H9 (cell line): ENCODE measurements at regions not wholly inside any gene's neighbourhood (a gene's known extent, or its start where the extent isn't known, plus 50 kb on each side); places are given as distances from the start of the nearest gene placed in this dataset.

Experiments used
- DNase-seq: peaks from one replicate; pipeline ENCODE4 v3.0.0-alpha.2; 2017
- H2AFZ ChIP-seq: one replicate; pipeline ENCODE4 v1.6.1; 2013; ENCODE audit warnings: mild to moderate bottlenecking, low read length, control low read depth, moderate library complexity
- H2AK5ac ChIP-seq: 2 replicates; pipeline ENCODE4 v1.6.1; 2013; ENCODE audit warnings: low read length, control low read depth, mixed read lengths; ENCODE audit not compliant: insufficient read length
- H2BK120ac ChIP-seq: one replicate; pipeline ENCODE4 v1.6.1; 2013; ENCODE audit warnings: low read depth, mild to moderate bottlenecking, low read length, control low read depth, inconsistent platforms; ENCODE audit not compliant: poor library complexity, severe bottlenecking
- H2BK12ac ChIP-seq: 2 replicates; pipeline ENCODE4 v1.6.1; 2013; ENCODE audit warnings: low read length, control low read depth, mixed read lengths, low read depth; ENCODE audit not compliant: insufficient read length
- H2BK15ac ChIP-seq: 2 replicates; pipeline ENCODE4 v1.6.1; 2013; ENCODE audit warnings: low read depth, low read length, control low read depth
- H2BK20ac ChIP-seq: one replicate; pipeline ENCODE4 v1.6.1; 2013; ENCODE audit warnings: low read depth, mild to moderate bottlenecking, low read length, control low read depth, inconsistent platforms; ENCODE audit not compliant: poor library complexity, severe bottlenecking
- H2BK5ac ChIP-seq: 2 replicates; pipeline ENCODE4 v1.6.1; 2013; ENCODE audit warnings: low read length, control low read depth, mixed read lengths; ENCODE audit not compliant: insufficient read length
- H3K14ac ChIP-seq: 2 replicates; pipeline ENCODE4 v1.6.1; 2013; ENCODE audit warnings: low read length, control low read depth; ENCODE audit not compliant: insufficient read depth
- H3K18ac ChIP-seq: 2 replicates; pipeline ENCODE4 v1.6.1; 2013; ENCODE audit warnings: low read depth, mild to moderate bottlenecking, mixed read lengths, low read length, control low read depth; ENCODE audit not compliant: insufficient read length
- H3K23ac ChIP-seq: 2 replicates; pipeline ENCODE4 v1.6.1; 2013; ENCODE audit warnings: low read length, control low read depth, mixed read lengths, low read depth; ENCODE audit not compliant: insufficient read length
- H3K23me2 ChIP-seq: 2 replicates; pipeline ENCODE4 v1.6.1; 2013; ENCODE audit warnings: low read depth, mild to moderate bottlenecking, mixed read lengths, low read length, control low read depth; ENCODE audit not compliant: insufficient read length, poor library complexity, severe bottlenecking
- H3K27ac ChIP-seq: 2 replicates; pipeline ENCODE4 v1.5.1; 2013; ENCODE audit warnings: low read length, control low read depth, mixed read lengths, low read depth; ENCODE audit not compliant: insufficient read length
- H3K27me3 ChIP-seq: 2 replicates; pipeline ENCODE4 v1.6.1; 2013; ENCODE audit warnings: low read length, control low read depth, inconsistent platforms; ENCODE audit not compliant: insufficient read depth
- H3K4ac ChIP-seq: 2 replicates; pipeline ENCODE4 v1.6.1; 2013; ENCODE audit warnings: low read depth, mild to moderate bottlenecking, control low read depth, inconsistent platforms, low read length, moderate library complexity
- H3K4me1 ChIP-seq: 2 replicates; pipeline ENCODE4 v1.6.1; 2013; ENCODE audit warnings: low read length, control low read depth, inconsistent platforms; ENCODE audit not compliant: insufficient read depth
- H3K4me2 ChIP-seq: 2 replicates; pipeline ENCODE4 v1.6.1; 2013; ENCODE audit warnings: low read length, control low read depth, mixed read lengths; ENCODE audit not compliant: insufficient read length, insufficient read depth
- H3K56ac ChIP-seq: 2 replicates; pipeline ENCODE4 v1.6.1; 2013; ENCODE audit warnings: low read depth, mild to moderate bottlenecking, mixed read lengths, low read length, control low read depth; ENCODE audit not compliant: insufficient read length
- H3K79me1 ChIP-seq: 2 replicates; pipeline ENCODE4 v1.6.1; 2013; ENCODE audit warnings: low read depth, mild to moderate bottlenecking, moderate library complexity, low read length, control low read depth, inconsistent platforms; ENCODE audit not compliant: insufficient read depth, poor library complexity, severe bottlenecking
- H3K79me2 ChIP-seq: 2 replicates; pipeline ENCODE4 v1.6.1; 2013; ENCODE audit warnings: low read length, control low read depth, inconsistent platforms; ENCODE audit not compliant: insufficient read depth
- H3K9ac ChIP-seq: 2 replicates; pipeline ENCODE4 v1.6.1; 2013; ENCODE audit warnings: low read length, control low read depth, mixed read lengths; ENCODE audit not compliant: insufficient read length; ENCODE audit errors: extremely low read depth
- H3K9me3 ChIP-seq: one replicate; pipeline ENCODE4 v1.6.1; 2013; ENCODE audit warnings: low read depth, low read length, inconsistent platforms; ENCODE audit not compliant: control insufficient read depth
- H3T11ph ChIP-seq: one replicate; pipeline ENCODE4 v1.6.1; 2013; ENCODE audit warnings: mild to moderate bottlenecking, low read length, control low read depth, inconsistent platforms
- H4K20me1 ChIP-seq: one replicate; pipeline ENCODE4 v1.6.1; 2013; ENCODE audit not compliant: control insufficient read depth, insufficient read length, insufficient read depth
- H4K5ac ChIP-seq: 2 replicates; pipeline ENCODE4 v1.6.1; 2013; ENCODE audit warnings: low read depth, mild to moderate bottlenecking, mixed read lengths, low read length, control low read depth; ENCODE audit not compliant: insufficient read length
- H4K8ac ChIP-seq: replicated peaks from 2 replicates; pipeline ENCODE4 v1.6.1; 2013; ENCODE audit warnings: low read length, control low read depth, mixed read lengths, low read depth; ENCODE audit not compliant: insufficient read length
- H4K91ac ChIP-seq: 2 replicates; pipeline ENCODE4 v1.6.1; 2013; ENCODE audit warnings: low read depth, mild to moderate bottlenecking, moderate library complexity, mixed read lengths, low read length, control low read depth; ENCODE audit not compliant: insufficient read length
- H3K27ac Mint-ChIP-seq, 3 experiments: 2 replicates in 2 of 3; 3 replicates in 1 of 3; pipeline ENCODE4 v1.8.0; 2020 to 2021; ENCODE audit warnings: mixed read lengths in 3 of 3, mild to moderate bottlenecking in 1 of 3, moderate library complexity in 1 of 3
- H3K27me3 Mint-ChIP-seq: 2 replicates; pipeline ENCODE4 v1.8.0; 2021; ENCODE audit warnings: low read depth, mild to moderate bottlenecking, moderate library complexity, mixed read lengths
- H3K36me3 Mint-ChIP-seq, 3 experiments: 2 replicates in 2 of 3; 3 replicates in 1 of 3; pipeline ENCODE4 v1.8.0; 2020 to 2021; ENCODE audit warnings: low read depth in 3 of 3, mixed read lengths in 3 of 3; ENCODE audit not compliant: insufficient read depth in 1 of 3
- H3K4me1 Mint-ChIP-seq, 2 experiments: 2 replicates each; pipeline ENCODE4 v1.8.0; 2020; ENCODE audit warnings: mixed read lengths in 2 of 2
- H3K4me3 Mint-ChIP-seq, 2 experiments: 2 replicates in 1 of 2; 3 replicates in 1 of 2; pipeline ENCODE4 v1.8.0; 2020 to 2021; ENCODE audit warnings: mild to moderate bottlenecking in 2 of 2, mixed read lengths in 2 of 2, moderate library complexity in 1 of 2
- H3K9me3 Mint-ChIP-seq, 2 experiments: 2 replicates in 1 of 2; 3 replicates in 1 of 2; pipeline ENCODE4 v1.8.0; 2020; ENCODE audit warnings: mild to moderate bottlenecking in 2 of 2, mixed read lengths in 2 of 2, moderate library complexity in 1 of 2
- CTCF ChIP-seq: fragments of 200-600 bp; sonication (generic); conservative IDR thresholded peaks from 3 replicates; pipeline ENCODE4 v1.8.0; 2021; ENCODE audit warnings: antibody characterized with exemption, mild to moderate bottlenecking

- Histone ChIP-seq H3K14ac (no peak overlapping the region), H2BK5ac (no peak overlapping the region), H3K23me2 (no peaks in the 10 kb centered on the region), H3K9me3 (no peaks in the 10 kb centered on the region), H3K4me1 (no peaks in the 10 kb centered on the region), H3K9ac (no peak overlapping the region), H3K79me1 (no peaks in the 10 kb centered on the region), H3T11ph (no peak overlapping the region), H3K4me2 (no peak overlapping the region), H3K79me2 (no peaks in the 10 kb centered on the region), H3K27me3 (no peaks in the 10 kb centered on the region), H2BK20ac (no peak overlapping the region), H2BK15ac (no peak overlapping the region), H3K27ac (no peak overlapping the region), H4K8ac (no peak overlapping the region), H2BK120ac (no peak overlapping the region), H3K18ac (no peak overlapping the region), H3K23ac (no peak overlapping the region), H3K4ac (no peak overlapping the region), H2BK12ac (no peak overlapping the region), H4K20me1 (no peaks in the 10 kb centered on the region), H4K5ac (no peak overlapping the region), H4K91ac (no peak overlapping the region), H3K56ac (no peak overlapping the region), H2AK5ac (no peak overlapping the region), H2AFZ (no peak overlapping the region)
- H3K27ac Mint-ChIP-seq, result no peak overlapping the region
- H3K27me3 Mint-ChIP-seq, result peaks cover 2% of the 10 kb centered on the region; the same call in 1 of the 2 replicates
- no peaks in the 10 kb centered on the region for H3K36me3 Mint-ChIP-seq
- no peak for DNase-seq
- no peak for TF ChIP-seq CTCF
- H3K4me1 Mint-ChIP-seq, result peaks cover 2 to 6% of the 10 kb centered on the region in 2 experiments
- no peak overlapping the region for H3K4me3 Mint-ChIP-seq
- no peaks in the 10 kb centered on the region for H3K9me3 Mint-ChIP-seq
These were observed 237.6 kb downstream of the ALDH8A1 start for GRCh38 chr6:134712311-134712710.
